Keratinocyte (primary cell): ENCODE measurements at regions not wholly inside any gene's neighbourhood (a gene's known extent, or its start where the extent isn't known, plus 50 kb on each side); places are given as distances from the start of the nearest gene placed in this dataset.

ENCODE experiments used
- DNase-seq: peaks from one replicate; pipeline ENCODE4 v3.0.0-alpha.2; 2011; ENCODE audit warnings: low read depth, missing footprints, low spot score
- FAIRE-seq: peaks from 2 replicates; lab custom pipeline; 2011; peaks lifted over from hg19 to GRCh38; lab: Jason Lieb, UNC
- H2AFZ ChIP-seq: 2 replicates; pipeline ENCODE4 v1.6.0; 2012; ENCODE audit warnings: low read length, control low read depth, inconsistent platforms; ENCODE audit not compliant: control insufficient read depth
- H3K27ac ChIP-seq: 2 replicates; pipeline ENCODE4 v1.5.1; 2011; ENCODE audit warnings: low read length; ENCODE audit not compliant: control insufficient read depth, insufficient read depth
- H3K27me3 ChIP-seq: 3 replicates; pipeline ENCODE4 v1.6.0; 2011; ENCODE audit warnings: low read length; ENCODE audit not compliant: control insufficient read depth, insufficient read depth; ENCODE audit errors: extremely low read depth
- H3K36me3 ChIP-seq, 2 experiments: 2 replicates in 1 of 2; 3 replicates in 1 of 2; pipeline ENCODE4 v1.5.1; 2011; ENCODE audit warnings: low read length in 2 of 2, mild to moderate bottlenecking in 1 of 2; ENCODE audit not compliant: control insufficient read depth in 2 of 2, insufficient read depth in 2 of 2; ENCODE audit errors: extremely low read depth in 1 of 2
- H3K4me1 ChIP-seq: 3 replicates; pipeline ENCODE4 v1.5.1; 2011; ENCODE audit warnings: low read length; ENCODE audit not compliant: control insufficient read depth, insufficient read depth; ENCODE audit errors: extremely low read depth
- H3K4me2 ChIP-seq: 3 replicates; pipeline ENCODE4 v1.6.0; 2011; ENCODE audit warnings: low read depth, low read length; ENCODE audit not compliant: control insufficient read depth, insufficient read depth; ENCODE audit errors: extremely low read depth
- H3K4me3 ChIP-seq, 3 experiments: fragments of 200-600 bp in 1 of 3; sonication (generic) in 1 of 3; 2 replicates in 2 of 3; 3 replicates in 1 of 3; pipeline ENCODE4 v1.5.1; 2011 to 2016; ENCODE audit warnings: low read length in 3 of 3, mild to moderate bottlenecking in 3 of 3, control low read depth in 2 of 3, inconsistent platforms in 1 of 3, low read depth in 1 of 3, mixed read lengths in 1 of 3, mixed run types in 1 of 3, moderate library complexity in 1 of 3; ENCODE audit not compliant: control insufficient read depth in 2 of 3, insufficient read depth in 2 of 3; ENCODE audit errors: extremely low read depth in 1 of 3
- H3K79me2 ChIP-seq: 2 replicates; pipeline ENCODE4 v1.6.0; 2012; ENCODE audit warnings: low read length; ENCODE audit not compliant: control insufficient read depth, insufficient read depth
- H3K9ac ChIP-seq: 3 replicates; pipeline ENCODE4 v1.6.0; 2011; ENCODE audit warnings: low read length; ENCODE audit not compliant: control insufficient read depth, insufficient read depth; ENCODE audit errors: extremely low read depth
- H3K9me1 ChIP-seq: 3 replicates; pipeline ENCODE4 v1.6.0; 2011; ENCODE audit warnings: low read length; ENCODE audit not compliant: control insufficient read depth, insufficient read depth; ENCODE audit errors: extremely low read depth
- H3K9me3 ChIP-seq: 2 replicates; pipeline ENCODE4 v1.5.1; 2012; ENCODE audit warnings: low read depth, low read length; ENCODE audit not compliant: control insufficient read depth
- H4K20me1 ChIP-seq: 3 replicates; pipeline ENCODE4 v1.6.0; 2011; ENCODE audit warnings: low read length; ENCODE audit not compliant: control insufficient read depth, insufficient read depth; ENCODE audit errors: extremely low read depth
- EZH2 ChIP-seq: IDR thresholded peaks from one replicate; pipeline ENCODE4 v1.6.1; 2012; ENCODE audit warnings: inconsistent platforms, mild to moderate bottlenecking, low read length, moderate library complexity
- dilution Hi-C: fragments of 300-500 bp; cut with MboI; formaldehyde crosslinking; loops from one replicate; pipeline ENCODE4 v1.7.0; 2020; ENCODE audit warnings: low sequenced_read_pairs; ENCODE audit not compliant: extremely low pct_ligation_motif_present
- TF ChIP-seq, protein P1 (sequence below), 3 experiments: IDR thresholded peaks in 1 of 3; conservative IDR thresholded peaks in 1 of 3; optimal IDR thresholded peaks in 1 of 3; 2 replicates in 2 of 3; 3 replicates in 1 of 3; pipeline versions ENCODE3 to v1.5.1; 2011; ENCODE audit warnings: low read length in 3 of 3, mild to moderate bottlenecking in 3 of 3, moderate library complexity in 2 of 3, control low read depth in 1 of 3, inconsistent platforms in 1 of 3; ENCODE audit not compliant: insufficient read depth in 2 of 3; ENCODE audit errors: extremely low read depth in 1 of 3

DNA sequence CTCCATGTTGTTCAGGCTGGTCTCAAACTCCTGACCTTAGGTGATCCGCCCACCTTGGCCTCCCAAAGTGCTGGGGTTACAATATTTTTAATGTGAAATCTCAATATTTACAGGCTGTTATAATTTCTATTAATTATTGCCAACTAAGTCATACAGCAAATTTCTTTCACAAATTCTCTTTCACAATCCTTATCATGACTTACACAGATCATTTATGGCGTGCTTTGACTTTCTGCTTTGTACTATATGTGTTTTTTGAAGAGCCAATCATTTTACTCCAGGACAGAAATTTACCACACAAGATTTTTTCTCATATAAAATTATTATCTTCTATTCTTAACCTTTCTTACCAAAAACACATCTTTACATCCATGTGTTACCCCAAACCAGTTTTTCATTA is 1729.9 kb downstream of the NCAM2 start:
- dilution Hi-C loops, result no loop called here
- no peak for TF ChIP-seq EZH2
- TF ChIP-seq, protein P1, sequence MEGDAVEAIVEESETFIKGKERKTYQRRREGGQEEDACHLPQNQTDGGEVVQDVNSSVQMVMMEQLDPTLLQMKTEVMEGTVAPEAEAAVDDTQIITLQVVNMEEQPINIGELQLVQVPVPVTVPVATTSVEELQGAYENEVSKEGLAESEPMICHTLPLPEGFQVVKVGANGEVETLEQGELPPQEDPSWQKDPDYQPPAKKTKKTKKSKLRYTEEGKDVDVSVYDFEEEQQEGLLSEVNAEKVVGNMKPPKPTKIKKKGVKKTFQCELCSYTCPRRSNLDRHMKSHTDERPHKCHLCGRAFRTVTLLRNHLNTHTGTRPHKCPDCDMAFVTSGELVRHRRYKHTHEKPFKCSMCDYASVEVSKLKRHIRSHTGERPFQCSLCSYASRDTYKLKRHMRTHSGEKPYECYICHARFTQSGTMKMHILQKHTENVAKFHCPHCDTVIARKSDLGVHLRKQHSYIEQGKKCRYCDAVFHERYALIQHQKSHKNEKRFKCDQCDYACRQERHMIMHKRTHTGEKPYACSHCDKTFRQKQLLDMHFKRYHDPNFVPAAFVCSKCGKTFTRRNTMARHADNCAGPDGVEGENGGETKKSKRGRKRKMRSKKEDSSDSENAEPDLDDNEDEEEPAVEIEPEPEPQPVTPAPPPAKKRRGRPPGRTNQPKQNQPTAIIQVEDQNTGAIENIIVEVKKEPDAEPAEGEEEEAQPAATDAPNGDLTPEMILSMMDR (optimal IDR thresholded peaks at IDR 0.05 in 1 of 3, IDR thresholded peaks at IDR 0.05 in 1 of 3, conservative IDR thresholded peaks at IDR 0.05 in 1 of 3; ENCODE audit: extremely low read depth in 1 of 3, insufficient read depth in 2 of 3, low read length in 3 of 3), result no peak

DNA sequence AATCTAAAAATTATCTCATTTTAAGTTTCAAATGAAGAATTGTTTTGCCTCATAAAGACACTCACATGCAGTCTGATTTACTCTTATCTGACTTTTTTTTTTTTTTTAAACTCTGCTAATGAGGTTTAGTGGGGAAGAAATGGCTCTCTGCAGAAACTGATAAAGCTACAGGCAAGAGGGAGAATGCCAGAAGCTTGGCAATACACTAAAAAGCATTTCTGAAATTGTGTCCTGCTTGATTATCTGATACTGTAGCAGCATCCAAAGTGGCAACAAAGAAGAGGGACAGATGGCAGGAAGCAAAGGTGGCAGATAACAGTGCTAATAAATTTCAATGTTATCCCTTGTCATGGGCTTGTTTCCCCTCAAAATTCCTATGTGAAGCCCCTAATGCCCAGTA is 1744.9 kb downstream of the NCAM2 start:
- H4K20me1 ChIP-seq, result no peaks in the 10 kb centered on the region

More for the DNA sequence above, 1729.9 kb downstream of the NCAM2 start:
- H4K20me1 ChIP-seq, result no peaks in the 10 kb centered on the region
- no peaks in the 10 kb centered on the region for H3K79me2 ChIP-seq
- peaks cover 2% of the 10 kb centered on the region for H3K9me3 ChIP-seq
- DNase-seq (no peak), FAIRE-seq (no peak)
- no peak overlapping the region for H3K4me3 ChIP-seq
- H3K4me1 ChIP-seq, result no peaks in the 10 kb centered on the region
- no peak overlapping the region for H3K4me2 ChIP-seq
- H3K27ac ChIP-seq, result no peak overlapping the region
- no peak overlapping the region for H3K9ac ChIP-seq
- no peaks in the 10 kb centered on the region for H3K27me3 ChIP-seq
- H3K9me1 ChIP-seq, result no peaks in the 10 kb centered on the region
- H3K36me3 ChIP-seq, result no peaks in the 10 kb centered on the region
- no peak overlapping the region for H2AFZ ChIP-seq

More for the DNA sequence above, 1744.9 kb downstream of the NCAM2 start:
- H2AFZ ChIP-seq, result no peak overlapping the region
- no peak overlapping the region for H3K27ac ChIP-seq
- dilution Hi-C loops, result no loop called here
- H3K27me3 ChIP-seq, result no peaks in the 10 kb centered on the region
- no peak overlapping the region for H3K4me2 ChIP-seq
- no peaks in the 10 kb centered on the region for H3K36me3 ChIP-seq
- no peak overlapping the region for H3K4me3 ChIP-seq
- H3K4me1 ChIP-seq, result no peaks in the 10 kb centered on the region
- DNase-seq, result no peak
- no peak overlapping the region for H3K9ac ChIP-seq
- TF ChIP-seq EZH2, result no peak
- TF ChIP-seq, protein P1 (optimal IDR thresholded peaks at IDR 0.05 in 1 of 3, IDR thresholded peaks at IDR 0.05 in 1 of 3, conservative IDR thresholded peaks at IDR 0.05 in 1 of 3; ENCODE audit: extremely low read depth in 1 of 3, insufficient read depth in 2 of 3, low read length in 3 of 3), result no peak
- no peaks in the 10 kb centered on the region for H3K79me2 ChIP-seq
- FAIRE-seq, result no peak
- no peaks in the 10 kb centered on the region for H3K9me3 ChIP-seq
- no peaks in the 10 kb centered on the region for H3K9me1 ChIP-seq
